ENCODE measurements at regions not wholly inside any gene's neighbourhood (a gene's known extent, or its start where the extent isn't known, plus 50 kb on each side); places are given as distances from the start of the nearest gene placed in this dataset.

GRCh38 chr5:40386289-40386688 is 293.4 kb upstream of the PTGER4 start:
- Histone ChIP-seq H3F3A (ENCODE audit: low read length, unreplicated experiment) (peaks cover 15% of the 10 kb centered on the region), H3K79me2 (ENCODE audit: low read length) (no peaks in the 10 kb centered on the region), H3K4me1 (ENCODE audit: insufficient read depth, low read length) (peaks cover 50% of the 10 kb centered on the region), H3K27ac (ENCODE audit: low read length) (peak overlapping the region; percentile 89), H3K27me3 (ENCODE audit: low read length) (no peaks in the 10 kb centered on the region), H3K9ac (ENCODE audit: low read length) (peak overlapping the region; percentile 33), H3K4me2 (ENCODE audit: low read length) (peak overlapping the region; percentile 39), H2AFZ (ENCODE audit: low read length) (no peak overlapping the region), H3K36me3 (ENCODE audit: low read depth, low read length) (no peaks in the 10 kb centered on the region), H3K4me3 (ENCODE audit: low read length) (no peak overlapping the region), H4K20me1 (ENCODE audit: low read length) (no peaks in the 10 kb centered on the region), H3K9me3 (ENCODE audit: low read length) (no peaks in the 10 kb centered on the region), H3K9me2 (replicated peaks; ENCODE audit: low read length) (no peaks in the 10 kb centered on the region)
- CTCF ChIA-PET: interaction anchor here (1.1 kb wide), 1 partner anchor 25 kb away, joined by 5 read pairs; no protein-coding TSS in a partner anchor
- TSS peak; percentile 28 for BruUV-seq (replicated peaks)
- POLR2A ChIA-PET (ENCODE audit: unreplicated experiment): interaction anchor here (0.6 to 0.7 kb wide), 2 partner anchors 8 to 303 kb away, joined by 3 to 9 read pairs; no protein-coding TSS in a partner anchor
- DNase-seq (peak; percentile 43), ATAC-seq (no peak)
- intact Hi-C loops (cut with micrococcal nuclease): loop anchor here (5.0 to 10.0 kb wide), 3 partner anchors 151 to 351 kb away; no protein-coding TSS in a partner anchor
- no peak for TF ChIP-seq EZH2 (IDR thresholded peaks at IDR 0.05; ENCODE audit: low read length, unreplicated experiment)
- TF ChIP-seq EZH2phosphoT487 (IDR thresholded peaks at IDR 0.05; ENCODE audit: borderline replicate concordance, low read length): no peak
- no peak for TF ChIP-seq CTCF (conservative IDR thresholded peaks at IDR 0.05; ENCODE audit: low read depth, low read length)

- peak overlapping the region; percentile 39 for H3K4me2 ChIP-seq (ENCODE audit: low read length)
- no TSS peak for BruUV-seq (replicated peaks)
- no peaks in the 10 kb centered on the region for H3K9me3 ChIP-seq (ENCODE audit: low read length)
- peak; percentile 65 for ATAC-seq
- H3K9ac ChIP-seq (ENCODE audit: low read length): peak overlapping the region; percentile 48
- H3F3A ChIP-seq (ENCODE audit: low read length, unreplicated experiment): peaks cover 17% of the 10 kb centered on the region
- H4K20me1 ChIP-seq (ENCODE audit: low read length): no peaks in the 10 kb centered on the region
- H3K79me2 ChIP-seq (ENCODE audit: low read length): no peaks in the 10 kb centered on the region
- H3K4me3 ChIP-seq (ENCODE audit: low read length): no peak overlapping the region
- ChIA-PET CTCF (interaction anchor here (1.1 kb wide), 1 partner anchor 26 kb away, joined by 5 read pairs; no protein-coding TSS in a partner anchor), POLR2A (ENCODE audit: unreplicated experiment) (interaction anchor here (0.6 to 0.7 kb wide), 2 partner anchors 9 to 72 kb away, joined by 3 to 4 read pairs; no protein-coding TSS in a partner anchor)
- H3K27me3 ChIP-seq (ENCODE audit: low read length): no peaks in the 10 kb centered on the region
- peak; percentile 99 for DNase-seq
- H3K4me1 ChIP-seq (ENCODE audit: insufficient read depth, low read length): peaks cover 57% of the 10 kb centered on the region
- no peaks in the 10 kb centered on the region for H3K9me2 ChIP-seq (replicated peaks; ENCODE audit: low read length)
- no peaks in the 10 kb centered on the region for H3K36me3 ChIP-seq (ENCODE audit: low read depth, low read length)
- peak overlapping the region; percentile 89 for H3K27ac ChIP-seq (ENCODE audit: low read length)
- intact Hi-C loops (cut with micrococcal nuclease): loop anchor here (1.0 to 10.0 kb wide), 9 partner anchors 26 to 436 kb away; partner anchors contain the start of gene PTGER4
- no peak for TF ChIP-seq CTCF (conservative IDR thresholded peaks at IDR 0.05; ENCODE audit: low read depth, low read length)
- no peak overlapping the region for H2AFZ ChIP-seq (ENCODE audit: low read length)
These were observed 294.2 kb upstream of the PTGER4 start for GRCh38 chr5:40385544-40385943.

GRCh38 chr5:40384782-40385390 is 294.8 kb upstream of the PTGER4 start:
- DNase-seq: peak; percentile 39
- Histone ChIP-seq H2AFZ (ENCODE audit: low read length) (no peak overlapping the region), H3F3A (ENCODE audit: low read length, unreplicated experiment) (peaks cover 17% of the 10 kb centered on the region), H3K9ac (ENCODE audit: low read length) (peak overlapping the region; percentile 48), H4K20me1 (ENCODE audit: low read length) (no peaks in the 10 kb centered on the region), H3K4me1 (ENCODE audit: insufficient read depth, low read length) (peaks cover 60% of the 10 kb centered on the region), H3K27me3 (ENCODE audit: low read length) (no peaks in the 10 kb centered on the region), H3K9me3 (ENCODE audit: low read length) (0 out of 2 replicates have a peak, but pooled peaks cover 3% of the 10 kb centered on the region), H3K79me2 (ENCODE audit: low read length) (no peaks in the 10 kb centered on the region), H3K4me2 (ENCODE audit: low read length) (peak overlapping the region; percentile 39), H3K36me3 (ENCODE audit: low read depth, low read length) (no peaks in the 10 kb centered on the region), H3K4me3 (ENCODE audit: low read length) (peak overlapping the region; percentile 36; the same call in 1 of the 2 replicates), H3K27ac (ENCODE audit: low read length) (peak overlapping the region; percentile 89), H3K9me2 (replicated peaks; ENCODE audit: low read length) (no peaks in the 10 kb centered on the region)
- TF ChIP-seq CTCF (conservative IDR thresholded peaks at IDR 0.05; ENCODE audit: low read depth, low read length) (no peak), EZH2 (IDR thresholded peaks at IDR 0.05; ENCODE audit: low read length, unreplicated experiment) (no peak), EZH2phosphoT487 (IDR thresholded peaks at IDR 0.05; ENCODE audit: borderline replicate concordance, low read length) (no peak)
- POLR2A ChIA-PET (ENCODE audit: unreplicated experiment): interaction anchor here (0.7 kb wide), 1 partner anchor 73 kb away, joined by 4 read pairs; no protein-coding TSS in a partner anchor
- CTCF ChIA-PET: interaction anchor here (1.1 kb wide), 1 partner anchor 26 kb away, joined by 5 read pairs; no protein-coding TSS in a partner anchor
- no peak for ATAC-seq
- intact Hi-C loops (cut with micrococcal nuclease): loop anchor here (1.0 to 10.0 kb wide), 10 partner anchors 26 to 436 kb away; partner anchors contain the start of gene PTGER4
- BruUV-seq (replicated peaks): TSS peak; percentile 63
